ENCODE measurements at regions not wholly inside any gene's neighbourhood (a gene's known extent, or its start where the extent isn't known, plus 50 kb on each side); places are given as distances from the start of the nearest gene placed in this dataset.

- TF ChIP-seq CTCF (IDR thresholded peaks at IDR 0.05) (no peak), POLR2A (IDR thresholded peaks at IDR 0.05) (no peak)
- intact Hi-C loops (cut with DNase I) = no loop called here
- Histone ChIP-seq H3K36me3 (no peaks in the 10 kb centered on the region), H3K4me1 (no peaks in the 10 kb centered on the region), H3K27ac (no peak overlapping the region), H3K4me3 (replicated peaks in 1 of 3) (no peak overlapping the region), H3K9me3 (no peaks in the 10 kb centered on the region), H3K27me3 (no peaks in the 10 kb centered on the region)
- WGBS, 2 donors = 28 to 38% methylated on average over 2 of the region's 2 CpGs
- no peak for DNase-seq
Measured at GRCh38 chr4:180870623-180871022, 1372.6 kb upstream of the TENM3 start.

DNA sequence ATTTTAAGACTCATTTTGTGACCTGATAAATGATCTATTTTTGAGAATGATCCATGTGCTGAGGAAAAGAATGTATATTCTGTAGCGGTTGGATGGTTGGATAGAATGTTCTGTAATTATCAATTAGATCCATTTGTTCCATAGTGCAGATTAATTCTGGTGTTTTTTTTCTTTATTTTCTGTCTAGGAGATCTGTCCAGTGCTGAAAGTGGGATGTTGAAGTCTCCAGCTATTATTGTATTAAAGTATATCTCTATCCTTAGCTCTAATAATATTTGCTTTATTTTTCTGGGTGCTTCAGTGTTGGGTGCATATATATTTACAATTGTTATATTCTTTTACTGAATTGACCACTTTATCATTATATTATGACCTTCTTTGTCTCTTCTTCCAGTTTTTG lies 1344.9 kb upstream of the TENM3 start:
- TF ChIP-seq CTCF (IDR thresholded peaks at IDR 0.05) (no peak), POLR2A (IDR thresholded peaks at IDR 0.05) (no peak)
- Histone ChIP-seq H3K27ac (no peak overlapping the region), H3K36me3 (no peaks in the 10 kb centered on the region), H3K4me1 (no peaks in the 10 kb centered on the region), H3K9me3 (no peaks in the 10 kb centered on the region), H3K4me3 (replicated peaks in 1 of 3) (no peak overlapping the region), H3K27me3 (no peaks in the 10 kb centered on the region)
- intact Hi-C loops (cut with DNase I) = no loop called here
- DNase-seq = no peak
- WGBS, 2 donors = 0% methylated on average over 1 of the region's 1 CpG

DNA sequence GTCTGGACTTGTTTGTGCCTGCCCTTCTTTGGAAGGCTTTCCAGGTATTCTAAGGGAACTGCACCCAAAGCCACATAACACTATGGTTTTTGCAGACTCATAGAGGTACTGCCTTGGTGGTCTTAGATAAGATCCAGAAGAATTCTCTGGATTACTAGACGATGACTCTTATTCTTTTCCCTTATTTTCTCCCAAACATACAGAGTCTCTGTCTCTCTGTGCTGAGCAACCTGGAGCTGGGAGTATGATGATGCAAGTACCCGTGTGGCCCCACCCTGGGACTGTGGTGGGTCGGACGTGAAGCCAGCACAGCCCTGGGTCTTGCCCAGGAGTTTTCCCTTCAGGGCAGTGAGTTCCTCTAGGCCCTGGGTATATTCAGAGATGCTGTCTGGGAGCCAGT lies 1342.4 kb upstream of the TENM3 start:
- no peaks in the 10 kb centered on the region for H3K27me3 ChIP-seq
- WGBS, 2 donors = 89 to 92% methylated on average over 4 of the region's 4 CpGs

DNA sequence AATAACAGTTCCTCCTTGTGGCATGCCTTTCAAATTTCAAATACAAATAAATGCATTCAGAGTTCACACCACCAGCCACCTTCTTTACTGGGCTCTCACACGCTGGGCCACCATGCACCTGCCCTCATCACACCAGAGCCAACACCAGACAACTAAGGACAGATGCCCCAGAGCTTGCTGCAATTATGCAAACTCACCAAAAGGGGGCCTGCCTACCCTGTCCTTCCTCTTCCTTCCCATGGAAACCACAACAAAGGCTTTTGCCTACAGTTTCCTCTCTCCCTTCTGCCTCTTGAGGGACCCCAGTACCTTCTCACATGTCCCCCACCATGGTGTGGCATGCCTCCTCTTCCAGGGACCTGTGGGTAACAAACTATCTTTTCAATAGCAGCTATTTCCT lies 1333.9 kb upstream of the TENM3 start:
- Histone ChIP-seq H3K9me3 (no peaks in the 10 kb centered on the region), H3K27ac (no peak overlapping the region), H3K36me3 (no peaks in the 10 kb centered on the region), H3K27me3 (no peaks in the 10 kb centered on the region), H3K4me3 (replicated peaks in 1 of 3) (no peak overlapping the region), H3K4me1 (no peaks in the 10 kb centered on the region)
- WGBS, 2 donors = 82 to 83% methylated on average over 1 of the region's 1 CpG
- no peak for DNase-seq
- intact Hi-C loops (cut with DNase I) = no loop called here
- TF ChIP-seq CTCF (IDR thresholded peaks at IDR 0.05) (no peak), POLR2A (IDR thresholded peaks at IDR 0.05) (no peak)

More for the DNA sequence above, 1342.4 kb upstream of the TENM3 start:
- Histone ChIP-seq H3K27ac (no peak overlapping the region), H3K4me1 (no peaks in the 10 kb centered on the region), H3K9me3 (no peaks in the 10 kb centered on the region), H3K36me3 (no peaks in the 10 kb centered on the region), H3K4me3 (replicated peaks in 1 of 3) (no peak overlapping the region)
- intact Hi-C loops (cut with DNase I) = no loop called here
- DNase-seq = no peak
- no peak for TF ChIP-seq CTCF (IDR thresholded peaks at IDR 0.05)
- no peak for TF ChIP-seq POLR2A (IDR thresholded peaks at IDR 0.05)

GRCh38 chr4:180913750-180914149 lies 1329.5 kb upstream of the TENM3 start:
- Histone ChIP-seq H3K4me1 (no peaks in the 10 kb centered on the region), H3K36me3 (no peaks in the 10 kb centered on the region), H3K27ac (no peak overlapping the region), H3K4me3 (replicated peaks in 1 of 3) (no peak overlapping the region), H3K9me3 (no peaks in the 10 kb centered on the region), H3K27me3 (no peaks in the 10 kb centered on the region)
- 66 to 67% methylated on average over 1 of the region's 1 CpG for WGBS, 2 donors
- no peak for TF ChIP-seq POLR2A (IDR thresholded peaks at IDR 0.05)
- TF ChIP-seq CTCF (IDR thresholded peaks at IDR 0.05) = no peak
- intact Hi-C loops (cut with DNase I) = no loop called here
- DNase-seq = no peak
